GM11168 (cell line): ENCODE measurements at regions not wholly inside any gene's neighbourhood (a gene's known extent, or its start where the extent isn't known, plus 50 kb on each side); places are given as distances from the start of the nearest gene placed in this dataset.
"Not testable (repeated sequence)": the region's sequence is repeated elsewhere in the genome, so short reads cannot be mapped to it uniquely, and the experiment has no call there.

ENCODE experiments used
- in situ Hi-C: fragments of 300-500 bp; cut with MboI; formaldehyde crosslinking; loops from one replicate; pipeline ENCODE4 v1.12.0; 2022; ENCODE audit warnings: low sequenced_read_pairs; ENCODE audit not compliant: unreplicated experiment

DNA sequence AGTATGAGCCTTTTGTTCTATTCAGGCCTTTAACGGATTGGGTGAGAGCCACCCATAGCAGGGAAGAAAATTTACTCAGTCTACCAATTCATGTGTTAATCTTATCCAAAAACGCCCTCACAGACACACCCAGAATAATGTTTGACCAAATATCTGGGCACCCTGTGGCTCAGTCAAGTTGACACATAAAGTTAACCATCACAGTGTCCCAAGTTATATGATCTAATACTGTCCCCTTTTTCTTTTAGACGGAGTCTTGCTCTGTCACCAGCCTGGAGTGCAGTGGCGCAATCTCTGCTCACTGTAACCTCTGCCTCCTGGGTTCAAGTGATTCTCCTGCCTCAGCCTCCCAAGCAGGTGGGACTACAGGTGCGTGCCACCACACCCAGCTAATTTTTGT is 83.6 kb upstream of the GRK3 start:
- in situ Hi-C loops, result not testable (repeated sequence)

DNA sequence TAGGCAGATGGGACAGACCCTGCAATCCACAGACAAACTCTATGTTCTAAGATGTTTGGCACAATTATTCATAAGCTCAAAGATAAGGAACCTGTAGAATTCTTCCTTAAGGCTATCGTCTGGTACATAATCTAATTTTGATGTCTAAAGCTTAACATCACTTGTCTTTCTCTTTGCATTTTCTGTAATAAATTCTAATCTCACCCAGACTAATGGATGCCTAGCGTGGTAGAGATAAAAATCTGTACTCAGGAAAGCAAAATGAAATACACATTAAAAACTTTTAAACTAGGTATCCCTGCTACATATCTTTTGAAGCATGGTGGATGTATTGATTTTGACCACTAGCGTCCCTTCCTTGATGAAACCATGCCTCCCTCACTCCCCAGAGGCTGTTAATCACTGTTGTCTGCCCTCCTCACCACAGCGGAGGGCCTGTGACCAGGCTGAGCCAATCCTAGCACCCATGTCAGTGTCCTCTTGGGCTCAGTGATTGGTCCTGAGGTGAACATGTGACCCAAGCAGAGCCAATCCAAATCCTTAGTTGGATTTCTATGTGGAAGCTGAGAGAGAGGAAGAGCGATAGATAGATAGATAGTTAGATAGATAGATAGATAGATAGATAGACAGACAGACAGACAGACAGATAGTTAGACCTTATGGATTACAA is 82.2 kb upstream of the GRK3 start:
- in situ Hi-C loops, result no loop called here

GRCh38 chr22:25482868-25483639 is 81.4 kb upstream of the GRK3 start:
- in situ Hi-C loops, result no loop called here

- in situ Hi-C loops, result no loop called here
These were observed 80.5 kb upstream of the GRK3 start for GRCh38 chr22:25483931-25484330.

DNA sequence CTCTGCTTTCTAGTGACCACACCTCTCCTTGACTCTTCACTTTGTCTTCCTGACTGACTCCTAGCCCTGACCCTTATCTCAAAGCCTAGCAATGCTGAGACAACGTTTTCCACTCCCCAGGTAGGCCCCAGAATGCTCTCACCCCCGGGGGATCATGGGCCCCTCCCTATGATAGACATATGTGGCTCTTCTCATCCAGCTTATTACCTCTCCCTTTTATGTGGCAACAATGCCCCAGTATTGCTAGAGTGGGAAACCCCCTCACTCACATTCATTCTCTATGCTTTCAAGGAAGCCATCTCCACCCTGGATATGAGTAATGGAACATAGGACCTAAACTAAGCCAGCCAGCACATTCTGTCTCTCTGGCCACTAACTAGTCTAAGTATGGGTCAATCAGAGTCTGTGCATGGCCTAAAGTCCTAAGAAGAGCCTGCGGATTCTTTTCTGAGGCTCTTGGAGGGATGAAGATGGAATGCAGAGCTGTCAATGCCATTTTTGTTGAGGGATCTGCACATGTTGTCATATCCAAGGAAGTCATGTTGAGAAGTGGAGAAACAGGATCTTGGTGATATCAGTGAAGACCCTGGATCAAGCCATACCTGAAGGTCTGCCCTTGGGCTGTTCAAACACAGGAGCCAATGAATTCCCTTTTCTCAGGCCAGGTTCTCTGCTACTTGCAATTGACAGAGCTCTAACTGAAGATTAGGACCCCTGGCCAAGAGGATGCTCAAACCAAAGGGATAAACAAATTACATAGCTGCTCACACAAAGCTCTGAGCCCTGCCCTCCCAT is 79.8 kb upstream of the GRK3 start:
- in situ Hi-C loops, result no loop called here

- in situ Hi-C loops, result no loop called here
These were observed 78.6 kb upstream of the GRK3 start for GRCh38 chr22:25485626-25486545.

DNA sequence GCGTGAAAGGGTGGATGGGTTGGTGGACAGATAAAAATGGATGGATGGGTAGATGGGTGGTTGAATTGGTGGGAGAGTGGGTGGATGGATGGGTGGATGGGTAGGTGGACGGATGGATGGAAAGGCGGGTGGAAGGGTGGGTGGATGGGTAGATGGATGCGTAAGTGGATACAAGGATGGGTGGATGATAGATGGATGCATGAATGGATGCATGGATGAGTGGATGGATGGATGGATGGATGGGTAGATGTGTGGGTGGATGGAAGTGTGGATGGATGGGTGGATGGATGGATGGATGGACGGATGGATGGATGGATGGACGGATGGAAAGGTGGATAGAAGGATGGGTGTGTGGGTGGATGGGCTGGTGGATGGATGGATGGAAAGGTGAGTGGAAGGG is 77.0 kb upstream of the GRK3 start:
- in situ Hi-C loops, result no loop called here

- in situ Hi-C loops, result no loop called here
These were observed 76.0 kb upstream of the GRK3 start for GRCh38 chr22:25488244-25489020.

- in situ Hi-C loops, result no loop called here
These were observed 74.5 kb upstream of the GRK3 start for GRCh38 chr22:25489947-25490346.

DNA sequence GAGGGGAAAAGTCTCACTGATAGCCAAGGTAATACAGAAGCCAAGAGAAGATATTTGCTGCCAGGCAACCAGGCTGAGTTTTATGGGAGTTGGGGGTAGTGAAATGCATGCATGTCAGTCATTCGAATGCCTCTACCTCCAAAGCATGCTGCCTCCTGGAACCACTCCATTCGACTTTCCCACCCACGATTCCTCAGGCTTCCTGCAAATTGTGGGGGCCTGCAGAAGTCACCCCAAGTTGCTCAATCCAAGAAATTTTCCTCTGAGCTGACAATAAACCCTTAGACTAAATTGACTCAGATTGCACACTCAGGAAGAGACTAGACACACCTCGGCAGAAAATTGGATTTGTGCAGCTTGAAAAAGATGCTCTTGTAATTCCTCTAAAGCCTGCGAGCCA is 73.6 kb upstream of the GRK3 start:
- in situ Hi-C loops, result no loop called here

GRCh38 chr22:25492162-25492561 is 72.3 kb upstream of the GRK3 start:
- in situ Hi-C loops, result no loop called here

- in situ Hi-C loops, result no loop called here
These were observed 71.4 kb upstream of the GRK3 start for GRCh38 chr22:25492841-25493734.

DNA sequence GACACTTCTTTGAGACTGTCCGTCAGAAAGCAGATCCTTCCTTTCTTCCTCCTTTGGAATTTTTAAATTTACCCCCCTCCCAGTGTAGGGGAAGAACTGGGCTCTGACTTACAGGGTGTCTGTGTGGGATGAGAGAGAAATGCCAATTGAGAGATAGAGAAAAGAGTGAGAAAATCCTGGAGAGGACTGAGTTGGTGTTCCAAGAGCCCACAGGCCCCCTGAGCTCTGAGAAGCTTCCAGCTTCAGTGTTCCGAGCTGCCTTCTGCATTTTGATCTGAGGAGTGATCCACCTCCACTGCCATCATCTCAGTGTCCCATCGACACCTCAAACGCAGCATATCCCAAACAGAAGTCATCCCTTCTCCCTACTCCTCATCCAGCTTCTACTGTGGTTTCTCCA is 70.7 kb upstream of the GRK3 start:
- in situ Hi-C loops, result no loop called here

- in situ Hi-C loops, result no loop called here
These were observed 69.7 kb upstream of the GRK3 start for GRCh38 chr22:25494774-25495173.

- in situ Hi-C loops, result no loop called here
These were observed 69.2 kb upstream of the GRK3 start for GRCh38 chr22:25495285-25495684.

- in situ Hi-C loops, result no loop called here
These were observed 67.9 kb upstream of the GRK3 start for GRCh38 chr22:25496396-25497064.

DNA sequence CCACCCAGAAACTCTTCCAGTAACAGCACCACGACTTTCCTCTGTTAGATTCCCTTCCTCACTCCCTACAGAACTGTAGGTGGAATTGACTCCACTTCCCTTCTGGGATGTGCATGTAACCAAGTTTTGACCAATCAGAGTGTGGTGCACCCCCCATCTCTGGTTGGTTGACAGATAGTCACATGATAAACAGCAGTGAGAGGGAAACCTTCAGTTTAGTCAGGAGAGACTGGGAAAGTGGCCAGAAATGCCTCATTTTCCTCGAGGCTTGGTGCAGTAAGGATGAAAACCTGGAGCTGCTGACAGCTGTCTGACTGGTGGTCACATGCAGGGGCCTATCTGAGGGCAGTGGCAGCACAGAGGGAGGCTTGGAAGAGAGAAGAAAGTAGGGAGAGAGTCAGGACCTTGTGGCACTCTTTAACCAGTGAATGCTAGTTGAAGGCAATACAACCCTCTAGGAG is 67.3 kb upstream of the GRK3 start:
- in situ Hi-C loops, result no loop called here

DNA sequence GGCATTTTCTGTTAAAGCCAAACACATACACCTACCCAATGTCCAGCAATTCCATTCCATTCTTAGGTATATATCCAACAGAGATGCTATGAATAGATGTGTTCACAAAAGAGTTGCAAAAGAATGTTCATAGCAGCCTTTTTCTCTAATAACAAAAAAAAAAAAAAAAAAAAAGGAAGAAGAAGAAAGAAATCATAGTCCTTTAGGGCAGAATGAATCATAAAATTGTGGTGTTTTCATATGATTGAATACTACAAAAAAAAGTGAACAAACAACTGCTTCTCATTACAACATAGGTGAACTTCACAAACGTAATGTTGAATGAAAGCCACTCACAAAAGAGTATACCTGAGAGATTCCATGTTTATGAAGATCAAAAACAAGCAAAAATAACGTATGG is 66.8 kb upstream of the GRK3 start:
- in situ Hi-C loops, result no loop called here
